NCI-H2171 treated with DMSO at 0.1 percent for 48 hours (cell line): ENCODE measurements at regions not wholly inside any gene's neighbourhood (a gene's known extent, or its start where the extent isn't known, plus 50 kb on each side); places are given as distances from the start of the nearest gene placed in this dataset.

Experiments
- DNase-seq: peaks from one replicate; lab custom pipeline; 2025; lab: John Stamatoyannopoulos, UW

- DNase-seq, result peak; percentile 89
Observed at GRCh38 chr2:2717406-2717805, 386.3 kb upstream of the MYT1L start.

GRCh38 chr2:2716771-2717170, 385.7 kb upstream of the MYT1L start:
- no peak for DNase-seq

DNA sequence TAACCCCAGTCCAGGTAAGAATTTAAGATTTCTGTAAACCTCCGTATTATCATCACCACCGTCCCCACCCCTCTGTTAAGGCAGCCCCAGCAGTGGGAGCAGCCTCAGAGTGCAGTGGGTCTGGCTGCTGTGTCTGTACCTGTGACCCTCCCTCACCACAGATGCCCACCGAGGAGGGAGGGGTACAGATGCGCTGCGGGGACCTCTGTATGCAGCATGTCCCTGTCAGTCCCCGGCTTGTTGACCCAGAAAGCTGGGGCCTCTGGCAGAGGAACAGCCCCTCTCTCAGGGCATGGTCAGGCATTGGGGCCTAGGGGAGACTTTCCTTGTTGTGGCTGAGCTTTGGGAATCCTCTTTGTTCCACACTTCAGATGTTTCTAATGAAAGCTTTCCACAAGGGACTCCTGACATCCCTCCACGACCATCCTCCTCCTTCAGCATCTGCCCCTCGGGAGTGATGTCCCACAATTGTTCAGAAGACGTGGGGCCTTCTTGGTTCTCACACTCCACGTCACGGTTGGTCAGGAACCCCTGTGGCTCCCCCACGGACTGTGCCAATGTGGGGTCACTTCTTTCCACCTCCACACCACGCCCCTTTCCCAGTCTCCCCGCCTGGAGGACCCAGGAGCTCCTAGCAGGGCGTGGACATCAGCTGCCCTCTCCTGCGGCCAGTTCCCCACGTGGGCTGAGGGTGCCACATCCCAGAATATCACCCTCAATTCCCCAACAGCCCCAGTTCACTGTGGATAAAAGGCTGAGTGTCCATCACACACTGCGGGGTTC, 384.2 kb upstream of the MYT1L start:
- no peak for DNase-seq

GRCh38 chr2:2714408-2714807, 383.3 kb upstream of the MYT1L start:
- DNase-seq, result no peak

GRCh38 chr2:2709431-2709770, 378.3 kb upstream of the MYT1L start:
- no peak for DNase-seq

DNA sequence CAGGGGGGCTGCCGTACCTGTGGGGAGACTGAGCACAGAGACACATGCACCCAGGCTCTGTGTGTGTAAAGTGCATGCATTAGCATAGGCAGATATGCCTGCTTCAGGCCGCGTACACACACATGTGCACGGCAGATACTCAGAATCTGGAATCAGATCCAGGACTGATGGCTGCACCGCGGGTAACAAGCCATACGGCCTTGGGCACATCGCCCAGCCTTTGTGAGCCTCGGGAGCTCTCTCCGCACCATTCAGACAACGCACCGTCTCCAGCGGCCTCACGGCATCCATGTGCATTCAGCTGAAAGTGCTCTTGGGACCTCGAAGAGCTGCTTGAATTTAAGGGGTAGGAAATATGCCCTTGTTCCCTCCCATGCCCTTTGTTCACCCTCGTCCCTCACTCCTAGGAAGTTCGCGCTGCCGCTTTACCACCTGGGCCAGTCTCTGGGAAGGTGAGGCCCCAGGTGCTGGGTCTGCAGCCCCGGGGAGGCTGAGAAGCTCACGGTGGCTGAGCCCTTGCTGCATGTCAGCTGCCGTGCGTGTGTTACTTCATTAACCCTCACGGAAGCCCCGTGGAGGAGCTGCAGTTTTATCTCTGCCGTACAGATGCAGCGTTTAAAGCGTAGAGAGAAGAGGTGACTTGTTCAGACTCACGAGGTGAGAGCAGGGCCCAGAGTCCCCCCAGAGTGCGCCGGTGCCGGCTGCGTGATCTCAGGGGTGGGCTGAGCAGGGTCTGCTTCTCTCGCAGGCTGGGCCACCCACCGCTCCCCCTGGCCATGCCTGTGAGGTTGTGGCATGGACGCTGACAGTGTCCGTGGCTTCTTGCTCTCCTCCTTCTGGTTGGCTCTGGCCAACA, 377.7 kb upstream of the MYT1L start:
- DNase-seq, result peak; percentile 43

DNA sequence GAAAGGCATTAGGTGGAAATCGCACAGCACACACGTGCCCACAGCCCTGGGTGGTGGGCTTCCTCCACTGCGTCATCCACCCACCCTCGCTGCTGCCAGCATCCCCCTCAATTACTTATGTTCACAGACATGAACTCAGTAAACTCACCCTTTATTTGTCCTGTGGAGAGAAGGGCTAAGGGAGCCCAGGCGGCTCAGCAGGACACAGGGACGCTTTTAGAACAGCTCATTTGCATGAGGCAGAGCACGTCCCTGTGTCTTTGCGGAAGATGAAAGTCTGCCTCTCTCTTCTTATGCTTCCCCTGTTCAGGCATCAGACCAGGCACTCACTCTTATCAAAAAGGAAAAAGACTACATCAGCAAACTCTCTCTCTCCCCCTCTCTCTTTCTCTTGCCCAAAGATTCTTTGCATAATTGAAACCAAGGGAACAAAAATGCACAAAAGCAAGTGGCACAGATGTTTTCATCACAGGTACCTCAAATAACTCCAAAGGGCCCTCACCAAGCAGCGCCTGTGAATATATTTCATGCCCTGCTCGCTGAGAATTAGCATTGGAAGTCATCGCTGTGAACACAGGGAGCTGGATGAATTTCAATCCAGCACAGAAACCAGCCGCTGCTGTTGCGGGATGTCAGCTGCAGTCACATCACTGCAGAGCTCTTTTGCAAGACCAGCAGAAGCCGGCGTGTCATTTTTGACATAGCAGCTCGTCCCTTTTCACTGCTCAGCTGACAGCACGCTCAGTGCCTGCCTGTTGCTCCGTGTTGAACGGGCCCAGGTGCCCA, 376.3 kb upstream of the MYT1L start:
- DNase-seq, result no peak

DNA sequence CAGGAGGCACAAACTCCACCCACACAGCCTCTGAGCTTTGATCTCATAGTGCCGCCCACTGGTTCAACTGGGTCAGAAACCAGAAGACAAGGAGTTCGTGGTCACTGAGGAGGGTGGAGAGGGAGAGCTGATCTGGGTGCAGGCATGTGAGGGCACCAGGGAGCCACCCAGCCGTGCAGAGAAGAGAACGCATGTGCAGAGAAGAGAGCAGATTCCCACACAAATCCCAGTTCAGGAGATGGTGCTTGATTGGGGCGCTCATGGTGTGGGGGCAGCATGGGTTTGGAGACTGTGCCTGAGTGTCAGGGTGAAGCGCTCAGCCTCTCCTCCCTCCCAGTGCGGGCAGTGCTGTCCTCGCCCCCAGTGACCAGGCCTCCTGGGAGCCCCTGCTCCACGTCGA, 375.2 kb upstream of the MYT1L start:
- DNase-seq, result no peak

DNA sequence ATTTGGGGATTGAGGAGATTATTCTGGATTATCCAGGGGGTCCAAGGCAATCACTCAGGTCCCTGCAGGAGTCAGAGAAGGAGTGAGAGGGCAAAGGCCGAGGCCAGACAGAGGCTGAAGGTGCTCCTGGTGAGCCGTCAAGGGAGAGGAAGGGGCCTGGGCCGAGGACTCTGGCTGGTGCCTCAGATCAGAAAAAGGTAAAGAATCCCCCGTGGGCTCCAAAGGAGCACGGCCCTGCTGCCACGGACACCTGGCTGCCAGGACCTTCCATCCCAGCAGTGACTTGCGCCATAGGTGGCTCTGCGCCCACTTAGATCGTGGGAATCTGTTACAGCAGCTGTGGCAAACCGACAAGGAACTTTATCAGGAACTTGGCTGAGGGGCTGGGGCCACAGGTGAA, 374.8 kb upstream of the MYT1L start:
- no peak for DNase-seq

- DNase-seq, result no peak
Observed at GRCh38 chr2:2704428-2705090, 373.5 kb upstream of the MYT1L start.

- no peak for DNase-seq
Observed at GRCh38 chr2:2703762-2704427, 372.8 kb upstream of the MYT1L start.

- no peak for DNase-seq
Observed at GRCh38 chr2:2703172-2703571, 372.1 kb upstream of the MYT1L start.

GRCh38 chr2:2702385-2702784, 371.3 kb upstream of the MYT1L start:
- DNase-seq, result no peak

GRCh38 chr2:2701813-2702212, 370.7 kb upstream of the MYT1L start:
- no peak for DNase-seq

GRCh38 chr2:2701176-2701781, 370.2 kb upstream of the MYT1L start:
- no peak for DNase-seq

DNA sequence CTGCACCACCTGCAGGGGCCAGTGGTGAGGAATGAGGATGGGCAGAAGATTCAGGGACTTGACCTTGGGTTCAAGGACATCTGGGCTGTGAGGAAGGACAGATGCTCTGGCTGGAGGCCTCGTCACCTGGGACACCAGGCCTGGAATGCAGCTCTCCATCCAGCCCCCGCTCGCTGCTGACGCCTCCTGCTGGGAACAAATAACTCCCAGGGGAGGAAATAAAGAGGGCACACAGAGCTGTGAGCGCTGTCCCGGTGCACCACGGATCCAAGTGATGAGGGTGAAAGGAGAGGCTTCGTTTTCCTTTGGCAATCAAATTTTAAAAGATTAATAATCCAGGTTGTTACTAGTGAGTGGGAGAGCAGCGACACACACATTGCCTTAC, 368.0 kb upstream of the MYT1L start:
- no peak for DNase-seq

DNA sequence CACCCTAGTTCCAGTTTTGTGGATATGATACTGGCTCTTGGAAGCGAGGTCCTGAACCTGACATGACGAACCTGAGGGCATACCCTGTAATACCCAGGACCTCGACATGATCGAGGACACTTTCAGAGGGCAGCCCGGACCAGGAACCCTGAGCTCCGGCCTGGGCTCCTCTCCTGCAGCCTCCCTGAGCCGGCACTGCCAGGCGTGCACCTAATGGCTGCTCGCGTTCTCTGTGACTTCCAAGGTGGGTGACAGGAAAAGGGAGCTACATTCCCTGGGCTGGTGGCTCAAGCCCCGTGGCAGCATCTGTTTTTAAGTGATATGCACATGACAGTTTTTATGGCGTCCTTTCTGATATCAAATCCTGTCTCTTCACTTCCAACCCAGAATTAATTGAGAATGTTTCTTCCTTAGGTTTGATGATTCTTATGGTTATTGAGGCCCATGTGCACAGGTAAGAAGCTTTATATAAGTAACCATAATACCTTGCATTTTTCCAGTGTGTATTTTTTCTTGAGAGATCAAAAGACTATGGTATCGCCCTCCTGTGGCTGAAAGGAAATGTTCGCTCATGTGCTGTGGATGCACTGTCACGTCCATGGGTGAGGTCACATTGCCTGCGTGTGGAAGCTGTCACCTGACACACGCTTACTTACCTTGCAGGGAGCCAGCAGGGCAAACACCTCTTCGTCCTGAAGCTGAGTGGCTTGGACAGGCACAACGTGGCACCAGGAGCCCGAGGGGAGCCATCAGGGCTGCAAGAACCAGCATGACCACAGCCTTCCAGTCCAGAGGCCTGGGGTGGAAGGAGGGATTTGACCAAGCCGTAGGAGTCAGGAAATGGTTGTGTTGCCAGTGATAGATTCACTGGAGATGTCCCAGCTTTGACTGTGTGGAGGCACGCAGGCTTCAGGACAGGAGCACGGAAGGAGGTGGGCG, 367.4 kb upstream of the MYT1L start:
- peak; percentile 37 for DNase-seq

DNA sequence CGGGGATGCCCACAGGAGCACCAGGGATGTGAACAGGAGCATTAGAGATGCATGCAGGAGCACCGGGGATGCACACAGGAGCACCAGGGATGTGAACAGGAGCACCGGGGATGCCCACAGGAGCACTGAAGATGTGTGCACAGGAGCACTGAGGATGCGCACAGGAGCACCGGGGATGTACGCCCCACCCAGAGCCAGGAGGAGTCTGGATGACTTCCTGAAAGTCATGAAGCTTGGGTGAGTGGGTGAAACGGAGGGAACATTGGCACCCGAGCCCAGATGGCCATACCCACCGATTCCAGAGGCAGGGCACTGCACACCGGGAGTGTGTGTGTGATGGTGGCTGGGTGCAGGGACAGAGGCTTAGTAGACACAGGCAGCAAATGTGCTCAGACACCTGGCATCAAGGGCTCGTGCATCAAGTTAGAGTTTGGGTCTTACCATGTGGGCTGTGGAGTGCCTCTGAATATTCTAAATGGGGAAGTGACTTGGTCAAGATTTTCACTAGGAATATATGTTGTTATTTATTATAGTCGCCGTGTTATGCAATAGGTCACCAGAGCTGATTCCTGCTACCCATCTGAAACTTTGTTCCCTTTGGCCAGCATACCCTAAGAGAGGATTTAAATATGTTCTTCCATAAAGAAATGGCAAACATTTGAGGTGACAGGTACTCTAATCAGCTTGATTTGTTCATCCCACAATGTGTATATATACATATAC, 365.8 kb upstream of the MYT1L start:
- no peak for DNase-seq

DNA sequence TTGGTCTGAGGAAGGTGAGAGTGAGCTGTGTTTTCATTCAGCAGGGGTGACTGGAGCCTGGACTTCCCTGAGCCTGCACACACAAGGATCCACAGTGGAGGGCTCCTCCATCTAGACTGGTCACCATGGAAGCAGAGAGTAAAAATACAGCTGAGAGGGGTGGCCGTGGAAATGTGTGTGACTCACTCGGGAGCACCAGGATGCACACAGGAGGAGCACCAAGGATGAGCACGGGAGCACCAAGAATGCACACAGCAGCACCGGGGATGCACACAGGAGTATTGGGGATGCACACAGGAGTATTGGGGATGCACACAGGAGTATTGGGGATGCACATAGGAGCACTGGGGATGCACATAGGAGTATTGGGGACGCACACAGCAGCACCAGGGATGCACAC, 365.2 kb upstream of the MYT1L start:
- no peak for DNase-seq
